ENCODE measurements at regions not wholly inside any gene's neighbourhood (a gene's known extent, or its start where the extent isn't known, plus 50 kb on each side); places are given as distances from the start of the nearest gene placed in this dataset.

DNA sequence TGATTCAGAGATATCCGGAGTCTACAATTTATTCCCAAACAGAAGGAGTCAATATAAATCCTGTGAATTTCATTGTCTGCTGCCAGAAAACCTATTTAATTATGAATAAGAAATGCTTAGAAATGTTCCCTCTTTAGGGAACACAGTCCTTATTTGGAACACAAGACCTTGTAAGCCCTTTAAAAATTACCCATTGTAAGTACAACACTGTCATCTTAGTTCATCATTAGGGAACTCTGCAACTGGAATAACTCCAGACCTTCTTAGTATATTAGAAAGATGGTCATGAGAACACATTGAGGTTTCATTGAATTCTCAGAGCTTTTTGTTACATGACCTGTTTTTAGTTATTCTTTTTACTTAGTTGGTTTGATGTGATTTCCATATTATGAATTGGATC, 548.5 kb upstream of the KLF12 start:
- H3K4me3 ChIP-seq (ENCODE audit: low read depth, low read length, poor library complexity, severe bottlenecking): no peak overlapping the region
- H3F3A ChIP-seq (ENCODE audit: insufficient read depth, low read length): no peaks in the 10 kb centered on the region
- H3K9ac ChIP-seq (ENCODE audit: low read length): no peak overlapping the region
- no peak for TF ChIP-seq EZH2 (IDR thresholded peaks at IDR 0.05; ENCODE audit: borderline replicate concordance, low read length)
- TF ChIP-seq, protein P1, sequence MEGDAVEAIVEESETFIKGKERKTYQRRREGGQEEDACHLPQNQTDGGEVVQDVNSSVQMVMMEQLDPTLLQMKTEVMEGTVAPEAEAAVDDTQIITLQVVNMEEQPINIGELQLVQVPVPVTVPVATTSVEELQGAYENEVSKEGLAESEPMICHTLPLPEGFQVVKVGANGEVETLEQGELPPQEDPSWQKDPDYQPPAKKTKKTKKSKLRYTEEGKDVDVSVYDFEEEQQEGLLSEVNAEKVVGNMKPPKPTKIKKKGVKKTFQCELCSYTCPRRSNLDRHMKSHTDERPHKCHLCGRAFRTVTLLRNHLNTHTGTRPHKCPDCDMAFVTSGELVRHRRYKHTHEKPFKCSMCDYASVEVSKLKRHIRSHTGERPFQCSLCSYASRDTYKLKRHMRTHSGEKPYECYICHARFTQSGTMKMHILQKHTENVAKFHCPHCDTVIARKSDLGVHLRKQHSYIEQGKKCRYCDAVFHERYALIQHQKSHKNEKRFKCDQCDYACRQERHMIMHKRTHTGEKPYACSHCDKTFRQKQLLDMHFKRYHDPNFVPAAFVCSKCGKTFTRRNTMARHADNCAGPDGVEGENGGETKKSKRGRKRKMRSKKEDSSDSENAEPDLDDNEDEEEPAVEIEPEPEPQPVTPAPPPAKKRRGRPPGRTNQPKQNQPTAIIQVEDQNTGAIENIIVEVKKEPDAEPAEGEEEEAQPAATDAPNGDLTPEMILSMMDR (IDR thresholded peaks at IDR 0.05; ENCODE audit: low read length): no peak
- H3K27ac ChIP-seq (ENCODE audit: low read depth, low read length, poor library complexity, severe bottlenecking): no peak overlapping the region
- H4K20me1 ChIP-seq (ENCODE audit: insufficient read depth, low read length): no peaks in the 10 kb centered on the region
- no peaks in the 10 kb centered on the region for H3K36me3 ChIP-seq (ENCODE audit: insufficient read depth, low read length)
- no peaks in the 10 kb centered on the region; the same call in 1 of the 2 replicates for H3K9me2 ChIP-seq (ENCODE audit: low read depth, low read length)
- no peaks in the 10 kb centered on the region for H3K79me2 ChIP-seq (ENCODE audit: insufficient read depth, low read length)
- H3K4me1 ChIP-seq (ENCODE audit: insufficient read depth, low read length, severe bottlenecking): no peaks in the 10 kb centered on the region
- no peak overlapping the region for H2AFZ ChIP-seq (ENCODE audit: low read length)
- H3K9me3 ChIP-seq (ENCODE audit: low read length): no peaks in the 10 kb centered on the region
- H3K27me3 ChIP-seq (ENCODE audit: insufficient read depth, low read length): no peaks in the 10 kb centered on the region
- H3K4me2 ChIP-seq (ENCODE audit: low read length): no peak overlapping the region

DNA sequence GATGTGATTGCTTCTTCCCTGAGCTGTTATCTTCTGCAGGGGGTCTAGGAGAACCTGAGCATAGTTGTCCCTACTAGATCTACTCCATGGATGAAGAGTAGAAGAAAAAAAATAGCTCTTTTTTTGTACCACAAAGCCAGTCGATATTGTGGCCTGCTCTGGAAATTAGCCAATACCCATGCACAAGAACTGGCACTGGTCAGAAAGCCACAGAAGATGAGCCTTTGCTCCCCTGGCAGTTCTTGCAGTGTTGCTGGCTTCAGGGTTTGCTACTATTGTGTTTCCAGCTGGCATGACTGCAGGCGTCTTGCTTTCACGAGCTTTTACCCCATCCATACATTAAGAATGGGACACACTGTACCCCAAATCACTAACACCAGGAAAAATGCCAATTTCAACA, 547.7 kb upstream of the KLF12 start:
- Histone ChIP-seq H3F3A (ENCODE audit: insufficient read depth, low read length) (no peaks in the 10 kb centered on the region), H3K4me1 (ENCODE audit: insufficient read depth, low read length, severe bottlenecking) (no peaks in the 10 kb centered on the region), H3K79me2 (ENCODE audit: insufficient read depth, low read length) (no peaks in the 10 kb centered on the region), H3K4me2 (ENCODE audit: low read length) (no peak overlapping the region), H3K27ac (ENCODE audit: low read depth, low read length, poor library complexity, severe bottlenecking) (no peak overlapping the region), H3K9me2 (ENCODE audit: low read depth, low read length) (no peaks in the 10 kb centered on the region; the same call in 1 of the 2 replicates), H3K36me3 (ENCODE audit: insufficient read depth, low read length) (no peaks in the 10 kb centered on the region), H3K9me3 (ENCODE audit: low read length) (no peaks in the 10 kb centered on the region), H3K9ac (ENCODE audit: low read length) (no peak overlapping the region), H3K27me3 (ENCODE audit: insufficient read depth, low read length) (no peaks in the 10 kb centered on the region), H4K20me1 (ENCODE audit: insufficient read depth, low read length) (no peaks in the 10 kb centered on the region), H3K4me3 (ENCODE audit: low read depth, low read length, poor library complexity, severe bottlenecking) (no peak overlapping the region), H2AFZ (ENCODE audit: low read length) (no peak overlapping the region)
- no peak for TF ChIP-seq EZH2 (IDR thresholded peaks at IDR 0.05; ENCODE audit: borderline replicate concordance, low read length)
- TF ChIP-seq, protein P1 (IDR thresholded peaks at IDR 0.05; ENCODE audit: low read length): no peak

DNA sequence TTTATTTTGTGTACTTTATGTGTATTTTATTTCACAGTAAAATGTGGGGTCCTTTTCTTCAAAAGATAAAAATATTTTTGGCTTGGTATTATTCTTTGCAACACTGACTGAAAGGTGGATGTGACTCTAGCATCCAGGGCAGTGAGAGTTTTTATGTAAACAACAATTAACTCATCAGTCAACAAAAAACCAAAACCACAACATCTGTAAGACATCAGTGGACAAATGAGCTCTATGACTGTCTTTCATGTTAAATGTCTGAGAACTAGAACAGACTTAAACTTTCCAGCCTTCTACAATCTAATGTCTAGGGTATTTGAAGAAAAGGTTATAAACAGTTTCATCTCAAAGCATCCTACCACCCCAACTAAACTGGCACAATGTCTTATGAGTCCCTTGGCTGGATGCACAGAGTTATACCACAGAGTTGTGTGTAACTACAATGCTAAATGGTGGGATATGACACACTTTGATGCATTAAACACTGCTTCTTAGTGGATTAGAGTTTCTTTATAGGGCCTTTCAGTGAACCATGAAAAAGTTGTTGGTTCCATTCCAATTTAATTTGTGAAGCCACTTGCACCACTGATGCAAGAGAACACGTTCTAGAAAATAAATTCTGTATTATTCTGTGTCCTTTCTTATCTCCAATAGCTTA, 544.2 kb upstream of the KLF12 start:
- H3K4me2 ChIP-seq (ENCODE audit: low read length): no peak overlapping the region
- H3K79me2 ChIP-seq (ENCODE audit: insufficient read depth, low read length): no peaks in the 10 kb centered on the region
- H3K9ac ChIP-seq (ENCODE audit: low read length): no peak overlapping the region
- TF ChIP-seq, protein P1 (IDR thresholded peaks at IDR 0.05; ENCODE audit: low read length): no peak
- TF ChIP-seq EZH2 (IDR thresholded peaks at IDR 0.05; ENCODE audit: borderline replicate concordance, low read length): no peak
- no peaks in the 10 kb centered on the region for H3K9me3 ChIP-seq (ENCODE audit: low read length)
- no peaks in the 10 kb centered on the region for H3K36me3 ChIP-seq (ENCODE audit: insufficient read depth, low read length)
- no peak overlapping the region for H3K4me3 ChIP-seq (ENCODE audit: low read depth, low read length, poor library complexity, severe bottlenecking)
- H3K27me3 ChIP-seq (ENCODE audit: insufficient read depth, low read length): no peaks in the 10 kb centered on the region
- no peak overlapping the region for H2AFZ ChIP-seq (ENCODE audit: low read length)
- H3K27ac ChIP-seq (ENCODE audit: low read depth, low read length, poor library complexity, severe bottlenecking): no peak overlapping the region
- H3F3A ChIP-seq (ENCODE audit: insufficient read depth, low read length): no peaks in the 10 kb centered on the region
- H4K20me1 ChIP-seq (ENCODE audit: insufficient read depth, low read length): no peaks in the 10 kb centered on the region
- H3K4me1 ChIP-seq (ENCODE audit: insufficient read depth, low read length, severe bottlenecking): no peaks in the 10 kb centered on the region
- no peaks in the 10 kb centered on the region for H3K9me2 ChIP-seq (ENCODE audit: low read depth, low read length)

Measured in OCI-LY1 (cell line).